Choroid plexus epithelial cell (primary cell): ENCODE measurements at regions not wholly inside any gene's neighbourhood (a gene's known extent, or its start where the extent isn't known, plus 50 kb on each side); places are given as distances from the start of the nearest gene placed in this dataset.

Source experiments
- DNase-seq: peaks from one replicate; pipeline ENCODE4 v3.0.0-alpha.2; 2010; ENCODE audit warnings: low read depth
- H3K4me3 ChIP-seq: 2 replicates; pipeline ENCODE4 v1.5.1; 2011; ENCODE audit warnings: low read depth, mild to moderate bottlenecking, control low read depth, low read length, moderate library complexity
- CTCF ChIP-seq: conservative IDR thresholded peaks from 2 replicates; pipeline ENCODE4 v1.5.1; 2011; ENCODE audit warnings: low read depth, mild to moderate bottlenecking, control low read depth, inconsistent platforms, low read length, moderate library complexity

- H3K4me3 ChIP-seq: no peak overlapping the region
- DNase-seq: no peak
- TF ChIP-seq CTCF: no peak
Measured at GRCh38 chr4:35525192-35525978, 718.9 kb downstream of the ARAP2 start.

- no peak for DNase-seq
- no peak overlapping the region for H3K4me3 ChIP-seq
- TF ChIP-seq CTCF: no peak
Measured at GRCh38 chr4:35526456-35526855, 717.9 kb downstream of the ARAP2 start.

GRCh38 chr4:35534962-35535361 is 709.4 kb downstream of the ARAP2 start:
- no peak for TF ChIP-seq CTCF
- no peak for DNase-seq

GRCh38 chr4:35538807-35539206 is 705.5 kb downstream of the ARAP2 start:
- no peak for TF ChIP-seq CTCF
- no peak overlapping the region for H3K4me3 ChIP-seq
- peak; percentile 1 for DNase-seq

More at GRCh38 chr4:35534962-35535361, 709.4 kb downstream of the ARAP2 start:
- H3K4me3 ChIP-seq: no peak overlapping the region

- H3K4me3 ChIP-seq: no peak overlapping the region
- no peak for TF ChIP-seq CTCF
- DNase-seq: no peak
Measured at GRCh38 chr4:35539404-35540055, 704.8 kb downstream of the ARAP2 start.

- TF ChIP-seq CTCF: no peak
- no peak overlapping the region for H3K4me3 ChIP-seq
- no peak for DNase-seq
Measured at GRCh38 chr4:35541146-35541887, 703.0 kb downstream of the ARAP2 start.

GRCh38 chr4:35541888-35542213 is 702.5 kb downstream of the ARAP2 start:
- no peak for TF ChIP-seq CTCF
- DNase-seq: no peak
- H3K4me3 ChIP-seq: no peak overlapping the region
